H9 (cell line): ENCODE measurements at regions not wholly inside any gene's neighbourhood (a gene's known extent, or its start where the extent isn't known, plus 50 kb on each side); places are given as distances from the start of the nearest gene placed in this dataset.

ENCODE experiments used
- DNase-seq: peaks from one replicate; pipeline ENCODE4 v3.0.0-alpha.2; 2017
- H2AFZ ChIP-seq: one replicate; pipeline ENCODE4 v1.6.1; 2013; ENCODE audit warnings: mild to moderate bottlenecking, low read length, control low read depth, moderate library complexity
- H2AK5ac ChIP-seq: 2 replicates; pipeline ENCODE4 v1.6.1; 2013; ENCODE audit warnings: low read length, control low read depth, mixed read lengths; ENCODE audit not compliant: insufficient read length
- H2BK120ac ChIP-seq: one replicate; pipeline ENCODE4 v1.6.1; 2013; ENCODE audit warnings: low read depth, mild to moderate bottlenecking, low read length, control low read depth, inconsistent platforms; ENCODE audit not compliant: poor library complexity, severe bottlenecking
- H2BK12ac ChIP-seq: 2 replicates; pipeline ENCODE4 v1.6.1; 2013; ENCODE audit warnings: low read length, control low read depth, mixed read lengths, low read depth; ENCODE audit not compliant: insufficient read length
- H2BK15ac ChIP-seq: 2 replicates; pipeline ENCODE4 v1.6.1; 2013; ENCODE audit warnings: low read depth, low read length, control low read depth
- H2BK20ac ChIP-seq: one replicate; pipeline ENCODE4 v1.6.1; 2013; ENCODE audit warnings: low read depth, mild to moderate bottlenecking, low read length, control low read depth, inconsistent platforms; ENCODE audit not compliant: poor library complexity, severe bottlenecking
- H2BK5ac ChIP-seq: 2 replicates; pipeline ENCODE4 v1.6.1; 2013; ENCODE audit warnings: low read length, control low read depth, mixed read lengths; ENCODE audit not compliant: insufficient read length
- H3K14ac ChIP-seq: 2 replicates; pipeline ENCODE4 v1.6.1; 2013; ENCODE audit warnings: low read length, control low read depth; ENCODE audit not compliant: insufficient read depth
- H3K18ac ChIP-seq: 2 replicates; pipeline ENCODE4 v1.6.1; 2013; ENCODE audit warnings: low read depth, mild to moderate bottlenecking, mixed read lengths, low read length, control low read depth; ENCODE audit not compliant: insufficient read length
- H3K23ac ChIP-seq: 2 replicates; pipeline ENCODE4 v1.6.1; 2013; ENCODE audit warnings: low read length, control low read depth, mixed read lengths, low read depth; ENCODE audit not compliant: insufficient read length
- H3K23me2 ChIP-seq: 2 replicates; pipeline ENCODE4 v1.6.1; 2013; ENCODE audit warnings: low read depth, mild to moderate bottlenecking, mixed read lengths, low read length, control low read depth; ENCODE audit not compliant: insufficient read length, poor library complexity, severe bottlenecking
- H3K27ac ChIP-seq: 2 replicates; pipeline ENCODE4 v1.5.1; 2013; ENCODE audit warnings: low read length, control low read depth, mixed read lengths, low read depth; ENCODE audit not compliant: insufficient read length
- H3K27me3 ChIP-seq: 2 replicates; pipeline ENCODE4 v1.6.1; 2013; ENCODE audit warnings: low read length, control low read depth, inconsistent platforms; ENCODE audit not compliant: insufficient read depth
- H3K4ac ChIP-seq: 2 replicates; pipeline ENCODE4 v1.6.1; 2013; ENCODE audit warnings: low read depth, mild to moderate bottlenecking, control low read depth, inconsistent platforms, low read length, moderate library complexity
- H3K4me1 ChIP-seq: 2 replicates; pipeline ENCODE4 v1.6.1; 2013; ENCODE audit warnings: low read length, control low read depth, inconsistent platforms; ENCODE audit not compliant: insufficient read depth
- H3K4me2 ChIP-seq: 2 replicates; pipeline ENCODE4 v1.6.1; 2013; ENCODE audit warnings: low read length, control low read depth, mixed read lengths; ENCODE audit not compliant: insufficient read length, insufficient read depth
- H3K56ac ChIP-seq: 2 replicates; pipeline ENCODE4 v1.6.1; 2013; ENCODE audit warnings: low read depth, mild to moderate bottlenecking, mixed read lengths, low read length, control low read depth; ENCODE audit not compliant: insufficient read length
- H3K79me1 ChIP-seq: 2 replicates; pipeline ENCODE4 v1.6.1; 2013; ENCODE audit warnings: low read depth, mild to moderate bottlenecking, moderate library complexity, low read length, control low read depth, inconsistent platforms; ENCODE audit not compliant: insufficient read depth, poor library complexity, severe bottlenecking
- H3K79me2 ChIP-seq: 2 replicates; pipeline ENCODE4 v1.6.1; 2013; ENCODE audit warnings: low read length, control low read depth, inconsistent platforms; ENCODE audit not compliant: insufficient read depth
- H3K9ac ChIP-seq: 2 replicates; pipeline ENCODE4 v1.6.1; 2013; ENCODE audit warnings: low read length, control low read depth, mixed read lengths; ENCODE audit not compliant: insufficient read length; ENCODE audit errors: extremely low read depth
- H3K9me3 ChIP-seq: one replicate; pipeline ENCODE4 v1.6.1; 2013; ENCODE audit warnings: low read depth, low read length, inconsistent platforms; ENCODE audit not compliant: control insufficient read depth
- H3T11ph ChIP-seq: one replicate; pipeline ENCODE4 v1.6.1; 2013; ENCODE audit warnings: mild to moderate bottlenecking, low read length, control low read depth, inconsistent platforms
- H4K20me1 ChIP-seq: one replicate; pipeline ENCODE4 v1.6.1; 2013; ENCODE audit not compliant: control insufficient read depth, insufficient read length, insufficient read depth
- H4K5ac ChIP-seq: 2 replicates; pipeline ENCODE4 v1.6.1; 2013; ENCODE audit warnings: low read depth, mild to moderate bottlenecking, mixed read lengths, low read length, control low read depth; ENCODE audit not compliant: insufficient read length
- H4K8ac ChIP-seq: replicated peaks from 2 replicates; pipeline ENCODE4 v1.6.1; 2013; ENCODE audit warnings: low read length, control low read depth, mixed read lengths, low read depth; ENCODE audit not compliant: insufficient read length
- H4K91ac ChIP-seq: 2 replicates; pipeline ENCODE4 v1.6.1; 2013; ENCODE audit warnings: low read depth, mild to moderate bottlenecking, moderate library complexity, mixed read lengths, low read length, control low read depth; ENCODE audit not compliant: insufficient read length
- H3K27ac Mint-ChIP-seq, 3 experiments: 2 replicates in 2 of 3; 3 replicates in 1 of 3; pipeline ENCODE4 v1.8.0; 2020 to 2021; ENCODE audit warnings: mixed read lengths in 3 of 3, mild to moderate bottlenecking in 1 of 3, moderate library complexity in 1 of 3
- H3K27me3 Mint-ChIP-seq: 2 replicates; pipeline ENCODE4 v1.8.0; 2021; ENCODE audit warnings: low read depth, mild to moderate bottlenecking, moderate library complexity, mixed read lengths
- H3K36me3 Mint-ChIP-seq, 3 experiments: 2 replicates in 2 of 3; 3 replicates in 1 of 3; pipeline ENCODE4 v1.8.0; 2020 to 2021; ENCODE audit warnings: low read depth in 3 of 3, mixed read lengths in 3 of 3; ENCODE audit not compliant: insufficient read depth in 1 of 3
- H3K4me1 Mint-ChIP-seq, 2 experiments: 2 replicates each; pipeline ENCODE4 v1.8.0; 2020; ENCODE audit warnings: mixed read lengths in 2 of 2
- H3K4me3 Mint-ChIP-seq, 2 experiments: 2 replicates in 1 of 2; 3 replicates in 1 of 2; pipeline ENCODE4 v1.8.0; 2020 to 2021; ENCODE audit warnings: mild to moderate bottlenecking in 2 of 2, mixed read lengths in 2 of 2, moderate library complexity in 1 of 2
- H3K9me3 Mint-ChIP-seq, 2 experiments: 2 replicates in 1 of 2; 3 replicates in 1 of 2; pipeline ENCODE4 v1.8.0; 2020; ENCODE audit warnings: mild to moderate bottlenecking in 2 of 2, mixed read lengths in 2 of 2, moderate library complexity in 1 of 2
- WGBS: extraction: QIAGEN DNeasy Blood & Tissue Kit; methylation state at CpG from one replicate; pipeline ENCODE4 v1.1.7; 2013; ENCODE audit warnings: missing lambda C conversion rate, low lambda C conversion rate, mixed read lengths; ENCODE audit not compliant: insufficient read length; ENCODE audit errors: extremely low coverage; 5-methylcytosine and 5-hydroxymethylcytosine counted together
- TF ChIP-seq, protein P1 (sequence below): fragments of 200-600 bp; sonication (generic); conservative IDR thresholded peaks from 3 replicates; pipeline ENCODE4 v1.8.0; 2021; ENCODE audit warnings: antibody characterized with exemption, mild to moderate bottlenecking

DNA sequence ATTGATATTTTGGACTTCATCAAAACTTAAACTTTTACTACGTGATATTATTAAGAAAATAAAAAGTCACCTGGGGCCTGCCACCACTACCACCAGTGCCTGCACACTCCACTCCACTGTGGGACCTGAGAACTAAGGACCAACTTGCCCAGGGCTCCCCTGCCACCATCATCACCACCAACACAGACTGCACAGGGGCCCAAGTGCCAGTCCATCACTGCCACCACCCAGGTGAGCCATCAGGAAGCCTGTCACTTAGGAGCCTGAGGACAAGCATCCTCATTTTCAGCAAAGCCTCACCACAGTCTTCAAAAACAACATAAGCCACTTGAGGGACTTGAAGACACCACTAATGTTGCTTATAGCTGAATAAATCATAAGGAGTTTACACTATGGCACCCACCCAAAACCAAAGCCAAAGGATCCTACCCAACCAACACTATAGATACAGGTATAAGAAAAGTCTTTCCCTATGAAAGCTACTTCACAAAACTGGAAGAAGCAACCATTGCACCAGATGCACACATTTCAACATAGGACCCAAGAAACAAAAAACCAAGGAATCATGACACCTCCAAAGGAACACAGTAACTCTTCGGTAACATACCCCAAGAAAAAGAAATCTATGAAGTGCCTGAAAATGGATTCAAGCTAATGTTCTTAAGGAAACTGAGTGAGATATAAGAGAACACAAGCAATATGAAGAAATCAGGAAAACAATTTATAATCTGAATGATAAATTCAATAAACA lies 73.6 kb upstream of the GNAZ start:
- no peaks in the 10 kb centered on the region; the same call in 1 of the 2 replicates for H3K27me3 ChIP-seq

More for the DNA sequence above, 73.6 kb upstream of the GNAZ start:
- H4K5ac ChIP-seq, result no peak overlapping the region
- H3K4me2 ChIP-seq, result no peak overlapping the region
- no peak overlapping the region for H4K8ac ChIP-seq
- no peak overlapping the region for H4K91ac ChIP-seq
- no peak overlapping the region for H3K56ac ChIP-seq
- no peaks in the 10 kb centered on the region for H3K4me1 Mint-ChIP-seq
- H3K79me2 ChIP-seq, result no peaks in the 10 kb centered on the region
- H3K9me3 ChIP-seq, result no peaks in the 10 kb centered on the region
- no peak overlapping the region for H2AK5ac ChIP-seq
- H3K4me1 ChIP-seq, result no peaks in the 10 kb centered on the region
- no peak overlapping the region for H2BK20ac ChIP-seq
- H3K4ac ChIP-seq, result no peak overlapping the region
- H3K9me3 Mint-ChIP-seq, result peaks cover 41 to 45% of the 10 kb centered on the region in 2 experiments
- no peak overlapping the region for H3K27ac Mint-ChIP-seq
- no peak overlapping the region for H3K18ac ChIP-seq
- H2BK12ac ChIP-seq, result no peak overlapping the region
- no peak overlapping the region for H3K9ac ChIP-seq
- no peak overlapping the region for H3K4me3 Mint-ChIP-seq
- no peak overlapping the region for H3T11ph ChIP-seq
- peaks cover 0 to 2% (median 0%) of the 10 kb centered on the region in 3 experiments; a peak in 3 of 7 replicates for H3K36me3 Mint-ChIP-seq
- no peak overlapping the region for H2BK5ac ChIP-seq
- H2BK120ac ChIP-seq, result no peak overlapping the region
- peaks cover 92% of the 10 kb centered on the region for H3K27me3 Mint-ChIP-seq
- H2BK15ac ChIP-seq, result no peak overlapping the region
- no peaks in the 10 kb centered on the region for H3K23me2 ChIP-seq
- TF ChIP-seq, protein P1, sequence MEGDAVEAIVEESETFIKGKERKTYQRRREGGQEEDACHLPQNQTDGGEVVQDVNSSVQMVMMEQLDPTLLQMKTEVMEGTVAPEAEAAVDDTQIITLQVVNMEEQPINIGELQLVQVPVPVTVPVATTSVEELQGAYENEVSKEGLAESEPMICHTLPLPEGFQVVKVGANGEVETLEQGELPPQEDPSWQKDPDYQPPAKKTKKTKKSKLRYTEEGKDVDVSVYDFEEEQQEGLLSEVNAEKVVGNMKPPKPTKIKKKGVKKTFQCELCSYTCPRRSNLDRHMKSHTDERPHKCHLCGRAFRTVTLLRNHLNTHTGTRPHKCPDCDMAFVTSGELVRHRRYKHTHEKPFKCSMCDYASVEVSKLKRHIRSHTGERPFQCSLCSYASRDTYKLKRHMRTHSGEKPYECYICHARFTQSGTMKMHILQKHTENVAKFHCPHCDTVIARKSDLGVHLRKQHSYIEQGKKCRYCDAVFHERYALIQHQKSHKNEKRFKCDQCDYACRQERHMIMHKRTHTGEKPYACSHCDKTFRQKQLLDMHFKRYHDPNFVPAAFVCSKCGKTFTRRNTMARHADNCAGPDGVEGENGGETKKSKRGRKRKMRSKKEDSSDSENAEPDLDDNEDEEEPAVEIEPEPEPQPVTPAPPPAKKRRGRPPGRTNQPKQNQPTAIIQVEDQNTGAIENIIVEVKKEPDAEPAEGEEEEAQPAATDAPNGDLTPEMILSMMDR, result no peak
- WGBS, result no CpG with 5 or more reads among the region's 2 CpGs
- no peaks in the 10 kb centered on the region for H4K20me1 ChIP-seq
- H3K27ac ChIP-seq, result no peak overlapping the region
- H2AFZ ChIP-seq, result no peak overlapping the region
- H3K23ac ChIP-seq, result no peak overlapping the region
- H3K14ac ChIP-seq, result no peak overlapping the region
- H3K79me1 ChIP-seq, result no peaks in the 10 kb centered on the region
- DNase-seq, result no peak
